ENCODE measurements at regions not wholly inside any gene's neighbourhood (a gene's known extent, or its start where the extent isn't known, plus 50 kb on each side); places are given as distances from the start of the nearest gene placed in this dataset.

GRCh38 chr3:28149960-28150359 is 91.5 kb upstream of the CMC1 start:
- Histone ChIP-seq H3K27ac (ENCODE audit: low read depth in 1 of 2, low read length in 2 of 2) (no peak overlapping the region), H3K4me3 (ENCODE audit: low read depth in 1 of 3, low read length in 3 of 3) (no peak overlapping the region), H3K27me3 (ENCODE audit: control insufficient read depth in 4 of 4, insufficient read depth in 4 of 4, low read length in 3 of 4) (no peaks in the 10 kb centered on the region), H3K4me1 (ENCODE audit: control insufficient read depth in 4 of 4, insufficient read depth in 4 of 4, low read length in 3 of 4) (peaks cover 0 to 3% (median 0%) of the 10 kb centered on the region in 4 donors), H3K36me3 (ENCODE audit: control insufficient read depth in 4 of 4, insufficient read depth in 3 of 4, low read depth in 1 of 4, low read length in 3 of 4) (no peaks in the 10 kb centered on the region), H3K9ac (ENCODE audit: low read depth in 1 of 2, low read length in 2 of 2) (no peak overlapping the region), H3K9me3 (ENCODE audit: control insufficient read depth in 4 of 4, low read length in 3 of 4) (peaks cover 0 to 2% (median 0%) of the 10 kb centered on the region in 4 donors)
- no peak for TF ChIP-seq CTCF (IDR thresholded peaks at IDR 0.05; ENCODE audit: low read depth, low read length, missing input control)
- TF ChIP-seq ATF3 (IDR thresholded peaks at IDR 0.05), result no peak
- TF ChIP-seq RXRA (IDR thresholded peaks at IDR 0.05), result no peak
- TF ChIP-seq TAF1 (conservative IDR thresholded peaks at IDR 0.05), result no peak
- TF ChIP-seq NR2F2 (IDR thresholded peaks at IDR 0.05), result no peak
- no peak for TF ChIP-seq MAX (IDR thresholded peaks at IDR 0.05)
- TF ChIP-seq YY1 (IDR thresholded peaks at IDR 0.05), result no peak
- no peak for TF ChIP-seq FOXA2 (IDR thresholded peaks at IDR 0.05)
- no peak for DNase-seq (ENCODE audit: low spot score)

GRCh38 chr3:28150465-28151206 is 90.8 kb upstream of the CMC1 start:
- Histone ChIP-seq H3K9me3 (ENCODE audit: control insufficient read depth in 4 of 4, low read length in 3 of 4) (peaks cover 0 to 2% (median 0%) of the 10 kb centered on the region in 4 donors), H3K27ac (ENCODE audit: low read depth in 1 of 2, low read length in 2 of 2) (no peak overlapping the region)
- DNase-seq (ENCODE audit: low spot score), result no peak

More at GRCh38 chr3:28150465-28151206, 90.8 kb upstream of the CMC1 start:
- Histone ChIP-seq H3K9ac (ENCODE audit: low read depth in 1 of 2, low read length in 2 of 2) (no peak overlapping the region), H3K4me1 (ENCODE audit: control insufficient read depth in 4 of 4, insufficient read depth in 4 of 4, low read length in 3 of 4) (peaks cover 0 to 3% (median 0%) of the 10 kb centered on the region in 4 donors), H3K4me3 (ENCODE audit: low read depth in 1 of 3, low read length in 3 of 3) (no peak overlapping the region), H3K27me3 (ENCODE audit: control insufficient read depth in 4 of 4, insufficient read depth in 4 of 4, low read length in 3 of 4) (no peaks in the 10 kb centered on the region), H3K36me3 (ENCODE audit: control insufficient read depth in 4 of 4, insufficient read depth in 3 of 4, low read depth in 1 of 4, low read length in 3 of 4) (no peaks in the 10 kb centered on the region)
- TF ChIP-seq ATF3 (IDR thresholded peaks at IDR 0.05), result no peak
- TF ChIP-seq REST (IDR thresholded peaks at IDR 0.05), result no peak
- TF ChIP-seq FOXA2 (IDR thresholded peaks at IDR 0.05), result no peak
